ENCODE measurements at regions not wholly inside any gene's neighbourhood (a gene's known extent, or its start where the extent isn't known, plus 50 kb on each side); places are given as distances from the start of the nearest gene placed in this dataset.

DNA sequence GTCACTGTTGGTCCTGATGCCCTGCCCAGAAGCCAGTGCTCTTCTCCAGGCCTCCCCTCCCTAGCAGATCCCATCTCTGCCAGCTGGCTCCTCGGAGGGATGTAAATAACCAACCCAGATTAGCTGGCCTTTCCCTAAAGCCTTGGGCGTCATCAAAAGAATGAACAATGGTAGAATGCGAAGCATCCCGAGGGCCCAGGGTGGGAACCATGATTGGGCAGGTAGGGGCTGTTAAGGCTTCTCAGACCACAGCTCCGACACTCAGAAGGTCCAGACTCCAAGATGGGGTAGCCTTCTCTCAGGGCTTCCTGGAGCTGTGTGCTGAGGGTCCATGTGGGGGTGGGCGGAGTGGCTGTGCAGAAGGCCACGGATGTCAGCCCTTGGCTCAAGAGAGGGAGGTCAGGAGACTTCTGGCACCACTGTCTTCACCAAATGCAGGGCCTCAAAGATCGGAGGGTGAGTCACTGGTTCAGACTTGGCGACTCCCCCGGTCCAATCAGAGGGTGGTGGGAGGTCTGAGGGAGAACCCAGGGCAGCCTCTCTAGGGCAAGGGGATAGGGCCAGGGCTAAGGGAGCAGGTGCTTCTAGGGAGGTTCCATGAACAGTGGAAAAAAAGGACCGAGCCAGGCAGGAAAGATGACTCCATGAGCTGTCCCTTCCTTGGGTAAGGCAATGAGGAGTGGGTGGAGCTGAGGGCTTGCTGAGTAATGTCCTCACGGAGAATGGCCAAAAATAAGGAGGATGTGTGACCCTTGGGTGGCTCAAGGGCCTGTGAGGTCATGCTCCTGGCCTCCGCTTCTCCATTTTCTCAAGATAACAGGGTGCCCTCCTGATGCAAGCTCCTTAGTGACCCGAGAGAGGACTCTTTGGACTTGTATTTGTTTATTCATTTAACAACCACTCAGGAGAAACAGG is 58.4 kb upstream of the EPS8L3 start:
- no peaks in the 10 kb centered on the region for H4K20me1 ChIP-seq (ENCODE audit: insufficient read depth, poor library complexity, severe bottlenecking)
- H3K4me1 ChIP-seq (ENCODE audit: insufficient read depth), result peaks cover 8% of the 10 kb centered on the region
- 86% methylated on average over 14 of the region's 14 CpGs for WGBS (ENCODE audit: low lambda C conversion rate, missing lambda C conversion rate)
- no peaks in the 10 kb centered on the region for H3K36me3 ChIP-seq (replicated peaks; ENCODE audit: insufficient read depth, low read depth)
- no peaks in the 10 kb centered on the region for H3K27me3 ChIP-seq
- H3K4me2 ChIP-seq, result no peak overlapping the region
- DNase-seq (ENCODE audit: low spot score), result no peak
- H3K27ac ChIP-seq, result no peak overlapping the region
- no peak overlapping the region for H2AFZ ChIP-seq
- H3K79me2 ChIP-seq, result no peaks in the 10 kb centered on the region
- H3K4me3 ChIP-seq, result no peak overlapping the region
- H3K9me2 ChIP-seq (replicated peaks; ENCODE audit: insufficient read depth), result no peaks in the 10 kb centered on the region
- H3K9me3 ChIP-seq (ENCODE audit: low read depth), result no peaks in the 10 kb centered on the region
- TF ChIP-seq, protein P1, sequence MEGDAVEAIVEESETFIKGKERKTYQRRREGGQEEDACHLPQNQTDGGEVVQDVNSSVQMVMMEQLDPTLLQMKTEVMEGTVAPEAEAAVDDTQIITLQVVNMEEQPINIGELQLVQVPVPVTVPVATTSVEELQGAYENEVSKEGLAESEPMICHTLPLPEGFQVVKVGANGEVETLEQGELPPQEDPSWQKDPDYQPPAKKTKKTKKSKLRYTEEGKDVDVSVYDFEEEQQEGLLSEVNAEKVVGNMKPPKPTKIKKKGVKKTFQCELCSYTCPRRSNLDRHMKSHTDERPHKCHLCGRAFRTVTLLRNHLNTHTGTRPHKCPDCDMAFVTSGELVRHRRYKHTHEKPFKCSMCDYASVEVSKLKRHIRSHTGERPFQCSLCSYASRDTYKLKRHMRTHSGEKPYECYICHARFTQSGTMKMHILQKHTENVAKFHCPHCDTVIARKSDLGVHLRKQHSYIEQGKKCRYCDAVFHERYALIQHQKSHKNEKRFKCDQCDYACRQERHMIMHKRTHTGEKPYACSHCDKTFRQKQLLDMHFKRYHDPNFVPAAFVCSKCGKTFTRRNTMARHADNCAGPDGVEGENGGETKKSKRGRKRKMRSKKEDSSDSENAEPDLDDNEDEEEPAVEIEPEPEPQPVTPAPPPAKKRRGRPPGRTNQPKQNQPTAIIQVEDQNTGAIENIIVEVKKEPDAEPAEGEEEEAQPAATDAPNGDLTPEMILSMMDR (IDR thresholded peaks at IDR 0.05; ENCODE audit: poor library complexity), result no peak
- TF ChIP-seq EZH2 (IDR thresholded peaks at IDR 0.05; ENCODE audit: borderline replicate concordance), result no peak
- no peak for TF ChIP-seq EZH2phosphoT487 (IDR thresholded peaks at IDR 0.05; ENCODE audit: low read depth, severe bottlenecking, unreplicated experiment)

DNA sequence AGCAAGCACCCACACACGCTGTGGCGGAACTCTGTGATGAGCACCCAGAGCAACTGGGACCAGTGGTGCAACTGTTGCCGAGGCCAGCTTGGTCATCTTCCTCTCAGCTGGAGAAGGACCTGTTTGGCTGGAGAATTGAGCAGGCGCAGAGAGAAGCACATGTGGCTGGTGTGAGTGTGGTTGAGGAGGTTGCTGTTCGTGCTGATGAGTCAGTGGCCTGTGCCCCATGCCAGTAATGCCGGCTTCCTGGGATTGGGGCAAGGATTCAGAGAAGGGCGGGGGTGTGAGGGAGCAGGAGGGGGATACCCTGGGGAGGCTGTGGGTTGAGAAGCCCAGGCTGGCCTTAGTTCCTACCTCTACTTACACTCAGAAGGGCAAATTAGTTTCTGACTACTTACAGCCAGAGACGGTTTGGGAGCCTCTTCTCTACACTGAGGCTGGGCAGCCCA is 57.5 kb upstream of the EPS8L3 start:
- Histone ChIP-seq H4K20me1 (ENCODE audit: insufficient read depth, poor library complexity, severe bottlenecking) (no peaks in the 10 kb centered on the region), H3K27ac (no peak overlapping the region), H3K4me3 (no peak overlapping the region), H3K4me2 (no peak overlapping the region), H3K9me2 (replicated peaks; ENCODE audit: insufficient read depth) (no peaks in the 10 kb centered on the region), H2AFZ (no peak overlapping the region), H3K79me2 (no peaks in the 10 kb centered on the region), H3K27me3 (no peaks in the 10 kb centered on the region), H3K4me1 (ENCODE audit: insufficient read depth) (peaks cover 8% of the 10 kb centered on the region), H3K9me3 (ENCODE audit: low read depth) (no peaks in the 10 kb centered on the region), H3K36me3 (replicated peaks; ENCODE audit: insufficient read depth, low read depth) (no peaks in the 10 kb centered on the region)
- TF ChIP-seq EZH2 (IDR thresholded peaks at IDR 0.05; ENCODE audit: borderline replicate concordance), result no peak
- TF ChIP-seq, protein P1 (IDR thresholded peaks at IDR 0.05; ENCODE audit: poor library complexity), result no peak
- no peak for TF ChIP-seq EZH2phosphoT487 (IDR thresholded peaks at IDR 0.05; ENCODE audit: low read depth, severe bottlenecking, unreplicated experiment)
- DNase-seq (ENCODE audit: low spot score), result peak; percentile 34
- WGBS (ENCODE audit: low lambda C conversion rate, missing lambda C conversion rate), result 85% methylated on average over 8 of the region's 8 CpGs

GRCh38 chr1:109819906-109820305 is 56.2 kb upstream of the EPS8L3 start:
- peaks cover 8% of the 10 kb centered on the region for H3K4me1 ChIP-seq (ENCODE audit: insufficient read depth)
- no peaks in the 10 kb centered on the region for H4K20me1 ChIP-seq (ENCODE audit: insufficient read depth, poor library complexity, severe bottlenecking)
- no peaks in the 10 kb centered on the region for H3K36me3 ChIP-seq (replicated peaks; ENCODE audit: insufficient read depth, low read depth)
- H3K4me3 ChIP-seq, result no peak overlapping the region
- no peaks in the 10 kb centered on the region for H3K79me2 ChIP-seq
- no peaks in the 10 kb centered on the region for H3K9me2 ChIP-seq (replicated peaks; ENCODE audit: insufficient read depth)
- H3K27me3 ChIP-seq, result no peaks in the 10 kb centered on the region
- TF ChIP-seq, protein P1 (IDR thresholded peaks at IDR 0.05; ENCODE audit: poor library complexity), result no peak
- H2AFZ ChIP-seq, result no peak overlapping the region
- WGBS (ENCODE audit: low lambda C conversion rate, missing lambda C conversion rate), result 92% methylated on average over 3 of the region's 3 CpGs
- DNase-seq (ENCODE audit: low spot score), result no peak
- H3K4me2 ChIP-seq, result no peak overlapping the region
- H3K9me3 ChIP-seq (ENCODE audit: low read depth), result no peaks in the 10 kb centered on the region
- H3K27ac ChIP-seq, result no peak overlapping the region
